GM21526 (cell line): ENCODE measurements at regions not wholly inside any gene's neighbourhood (a gene's known extent, or its start where the extent isn't known, plus 50 kb on each side); places are given as distances from the start of the nearest gene placed in this dataset.
"Not testable (repeated sequence)": the region's sequence is repeated elsewhere in the genome, so short reads cannot be mapped to it uniquely, and the experiment has no call there.

ENCODE experiments used
- ATAC-seq: cut with Tn5 transposase; IDR thresholded peaks from one replicate; pipeline ENCODE4 v1.9.1; 2021; ENCODE audit warnings: moderate library complexity; ENCODE audit not compliant: unreplicated experiment, low FRiP score

GRCh38 chr4:1531683-1532548, 125.7 kb upstream of the NKX1-1 start:
- no peak for ATAC-seq

GRCh38 chr4:1530356-1530755, 124.1 kb upstream of the NKX1-1 start:
- no peak for ATAC-seq

- no peak for ATAC-seq
Measured at GRCh38 chr4:1524761-1525160, 118.5 kb upstream of the NKX1-1 start.

GRCh38 chr4:1523907-1524636, 117.8 kb upstream of the NKX1-1 start:
- no peak for ATAC-seq

GRCh38 chr4:1523506-1523905, 117.3 kb upstream of the NKX1-1 start:
- no peak for ATAC-seq

- no peak for ATAC-seq
Measured at GRCh38 chr4:1523033-1523432, 116.8 kb upstream of the NKX1-1 start.

GRCh38 chr4:1522606-1523005, 116.4 kb upstream of the NKX1-1 start:
- ATAC-seq: no peak

- no peak for ATAC-seq
Measured at GRCh38 chr4:1521821-1522361, 115.6 kb upstream of the NKX1-1 start.

GRCh38 chr4:1520795-1521576, 114.7 kb upstream of the NKX1-1 start:
- ATAC-seq: not testable (repeated sequence)

GRCh38 chr4:1519787-1520661, 113.8 kb upstream of the NKX1-1 start:
- ATAC-seq: no peak

GRCh38 chr4:1518997-1519700, 112.9 kb upstream of the NKX1-1 start:
- no peak for ATAC-seq

GRCh38 chr4:1517592-1518411, 111.6 kb upstream of the NKX1-1 start:
- no peak for ATAC-seq

- ATAC-seq: no peak
Measured at GRCh38 chr4:1516881-1517480, 110.7 kb upstream of the NKX1-1 start.

GRCh38 chr4:1516261-1516660, 110.0 kb upstream of the NKX1-1 start:
- no peak for ATAC-seq

GRCh38 chr4:1515763-1516162, 109.5 kb upstream of the NKX1-1 start:
- no peak for ATAC-seq

GRCh38 chr4:1515156-1515555, 108.9 kb upstream of the NKX1-1 start:
- no peak for ATAC-seq

GRCh38 chr4:1514612-1515011, 108.4 kb upstream of the NKX1-1 start:
- no peak for ATAC-seq

GRCh38 chr4:1513936-1514483, 107.8 kb upstream of the NKX1-1 start:
- no peak for ATAC-seq
